ENCODE measurements at regions not wholly inside any gene's neighbourhood (a gene's known extent, or its start where the extent isn't known, plus 50 kb on each side); places are given as distances from the start of the nearest gene placed in this dataset.

DNA sequence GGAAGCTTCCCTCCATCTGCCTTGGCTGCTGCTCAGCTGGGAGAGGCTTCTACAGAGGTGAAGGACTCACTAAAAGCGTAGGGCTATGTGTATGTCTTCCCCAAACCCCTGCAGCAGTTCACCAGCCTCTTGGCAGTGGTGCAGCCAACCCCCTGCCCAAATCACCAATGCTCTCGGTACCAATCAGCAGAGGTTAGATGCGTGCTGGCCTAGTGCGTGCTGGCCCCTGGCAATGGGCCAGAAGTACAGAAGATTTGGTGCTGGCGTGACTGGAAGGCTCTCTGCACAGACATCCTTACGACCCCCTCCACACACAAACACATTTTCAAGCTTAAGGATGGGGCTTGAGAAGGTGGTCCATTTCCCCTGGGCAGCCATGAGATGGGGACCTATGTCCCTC is 79.0 kb downstream of the MRPL14 start:
- 0 out of 2 replicates have a peak, but pooled peaks cover 7% of the 10 kb centered on the region for H3K79me2 ChIP-seq (ENCODE audit: low read depth)

DNA sequence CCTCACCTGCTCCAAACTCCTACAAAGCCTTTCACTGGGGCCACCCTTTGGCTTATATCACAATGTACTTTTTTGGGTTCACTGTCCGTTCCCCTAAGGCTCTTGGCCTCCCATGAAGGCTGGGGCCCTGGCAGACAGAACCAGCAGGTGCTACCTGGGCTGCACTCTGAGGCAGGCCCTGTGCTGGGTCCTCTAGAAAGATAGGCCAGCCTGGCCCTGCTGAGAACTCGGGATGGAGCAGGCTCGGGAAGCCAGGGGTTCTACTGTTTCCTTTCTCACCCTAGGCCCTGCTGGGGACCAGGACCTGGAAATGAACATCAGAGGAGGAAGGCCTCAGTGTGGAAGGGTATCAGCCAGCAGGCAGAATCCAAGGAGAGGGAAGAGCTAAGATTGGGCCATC is 79.5 kb downstream of the MRPL14 start:
- no peak for DNase-seq
- Histone ChIP-seq H3K4me1 (replicated peaks; ENCODE audit: insufficient read depth) (peaks cover 83% of the 10 kb centered on the region), H3K27ac (peak overlapping the region; percentile 27; the same call in 1 of the 2 replicates), H3K27me3 (ENCODE audit: insufficient read depth, low read depth) (no peaks in the 10 kb centered on the region), H3K4me3 (no peak overlapping the region), H3K36me3 (ENCODE audit: low read depth) (no peaks in the 10 kb centered on the region), H2AFZ (no peak overlapping the region), H3K4me2 (peak overlapping the region; percentile 27), H3F3A (ENCODE audit: insufficient read depth, low read depth) (peaks cover 73% of the 10 kb centered on the region), H4K20me1 (ENCODE audit: insufficient read depth) (no peaks in the 10 kb centered on the region), H3K79me2 (ENCODE audit: low read depth) (0 out of 2 replicates have a peak, but pooled peaks cover 7% of the 10 kb centered on the region), H3K9me2 (ENCODE audit: insufficient read depth) (no peaks in the 10 kb centered on the region), H3K9me3 (ENCODE audit: insufficient read depth, low read depth) (no peaks in the 10 kb centered on the region)
- BruUV-seq (replicated peaks), result no TSS peak
- TF ChIP-seq, protein P1, sequence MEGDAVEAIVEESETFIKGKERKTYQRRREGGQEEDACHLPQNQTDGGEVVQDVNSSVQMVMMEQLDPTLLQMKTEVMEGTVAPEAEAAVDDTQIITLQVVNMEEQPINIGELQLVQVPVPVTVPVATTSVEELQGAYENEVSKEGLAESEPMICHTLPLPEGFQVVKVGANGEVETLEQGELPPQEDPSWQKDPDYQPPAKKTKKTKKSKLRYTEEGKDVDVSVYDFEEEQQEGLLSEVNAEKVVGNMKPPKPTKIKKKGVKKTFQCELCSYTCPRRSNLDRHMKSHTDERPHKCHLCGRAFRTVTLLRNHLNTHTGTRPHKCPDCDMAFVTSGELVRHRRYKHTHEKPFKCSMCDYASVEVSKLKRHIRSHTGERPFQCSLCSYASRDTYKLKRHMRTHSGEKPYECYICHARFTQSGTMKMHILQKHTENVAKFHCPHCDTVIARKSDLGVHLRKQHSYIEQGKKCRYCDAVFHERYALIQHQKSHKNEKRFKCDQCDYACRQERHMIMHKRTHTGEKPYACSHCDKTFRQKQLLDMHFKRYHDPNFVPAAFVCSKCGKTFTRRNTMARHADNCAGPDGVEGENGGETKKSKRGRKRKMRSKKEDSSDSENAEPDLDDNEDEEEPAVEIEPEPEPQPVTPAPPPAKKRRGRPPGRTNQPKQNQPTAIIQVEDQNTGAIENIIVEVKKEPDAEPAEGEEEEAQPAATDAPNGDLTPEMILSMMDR (conservative IDR thresholded peaks at IDR 0.05), result no peak
- no peak for TF ChIP-seq EZH2 (IDR thresholded peaks at IDR 0.05; ENCODE audit: low read depth)
- intact Hi-C loops (cut with micrococcal nuclease; ENCODE audit: unreplicated experiment), result no loop called here
- ChIA-PET POLR2A (ENCODE audit: unreplicated experiment) (no interaction called here), CTCF (no interaction called here)

More for the DNA sequence above, 79.0 kb downstream of the MRPL14 start:
- 0 out of 2 replicates have a peak overlapping the region, but pooled peaks have one; percentile 96 for H3K27ac ChIP-seq
- no peak for DNase-seq
- H3F3A ChIP-seq (ENCODE audit: insufficient read depth, low read depth), result peaks cover 73% of the 10 kb centered on the region
- H3K36me3 ChIP-seq (ENCODE audit: low read depth), result no peaks in the 10 kb centered on the region
- BruUV-seq (replicated peaks), result no TSS peak
- no peak overlapping the region for H3K4me3 ChIP-seq
- H2AFZ ChIP-seq, result no peak overlapping the region
- no peaks in the 10 kb centered on the region for H4K20me1 ChIP-seq (ENCODE audit: insufficient read depth)
- no peak for TF ChIP-seq EZH2 (IDR thresholded peaks at IDR 0.05; ENCODE audit: low read depth)
- TF ChIP-seq, protein P1 (conservative IDR thresholded peaks at IDR 0.05), result no peak
- H3K4me1 ChIP-seq (replicated peaks; ENCODE audit: insufficient read depth), result peaks cover 84% of the 10 kb centered on the region
- no peaks in the 10 kb centered on the region for H3K9me2 ChIP-seq (ENCODE audit: insufficient read depth)
- no peaks in the 10 kb centered on the region for H3K27me3 ChIP-seq (ENCODE audit: insufficient read depth, low read depth)
- POLR2A ChIA-PET (ENCODE audit: unreplicated experiment), result no interaction called here
- peak overlapping the region; percentile 62; the same call in 1 of the 2 replicates for H3K4me2 ChIP-seq
- CTCF ChIA-PET, result no interaction called here
- intact Hi-C loops (cut with micrococcal nuclease; ENCODE audit: unreplicated experiment), result no loop called here
- no peaks in the 10 kb centered on the region for H3K9me3 ChIP-seq (ENCODE audit: insufficient read depth, low read depth)

DNA sequence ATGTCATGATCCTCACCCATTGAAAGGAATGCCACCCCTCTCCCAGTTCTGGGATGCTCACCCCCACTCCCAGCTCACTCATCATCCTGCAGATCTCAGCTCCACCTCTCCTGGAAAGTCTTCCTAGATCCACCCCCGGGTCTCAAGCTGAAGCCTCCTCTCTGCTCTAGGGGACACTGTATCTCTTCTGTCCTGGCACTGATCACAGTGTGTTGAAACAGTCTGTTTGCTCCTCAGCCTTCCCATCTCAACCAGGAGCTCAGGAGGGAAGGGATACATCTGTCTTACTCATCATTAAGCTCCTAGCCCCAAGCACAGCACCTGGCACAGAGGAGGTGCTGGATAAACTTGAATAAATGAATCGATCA is 80.1 kb downstream of the MRPL14 start:
- Histone ChIP-seq H3K36me3 (ENCODE audit: low read depth) (no peaks in the 10 kb centered on the region), H3K27me3 (ENCODE audit: insufficient read depth, low read depth) (no peaks in the 10 kb centered on the region), H3K4me1 (replicated peaks; ENCODE audit: insufficient read depth) (peaks cover 83% of the 10 kb centered on the region), H2AFZ (no peak overlapping the region), H3K79me2 (ENCODE audit: low read depth) (0 out of 2 replicates have a peak, but pooled peaks cover 7% of the 10 kb centered on the region), H3K9me3 (ENCODE audit: insufficient read depth, low read depth) (no peaks in the 10 kb centered on the region), H3F3A (ENCODE audit: insufficient read depth, low read depth) (peaks cover 73% of the 10 kb centered on the region), H3K4me2 (peak overlapping the region; percentile 27), H3K9me2 (ENCODE audit: insufficient read depth) (no peaks in the 10 kb centered on the region), H3K4me3 (no peak overlapping the region), H4K20me1 (ENCODE audit: insufficient read depth) (no peaks in the 10 kb centered on the region), H3K27ac (peak overlapping the region; percentile 27)
- ChIA-PET CTCF (no interaction called here), POLR2A (ENCODE audit: unreplicated experiment) (interaction anchor here (0.6 kb wide), 1 partner anchor 10 kb away, joined by 3 read pairs; no protein-coding TSS in a partner anchor)
- no peak for TF ChIP-seq EZH2 (IDR thresholded peaks at IDR 0.05; ENCODE audit: low read depth)
- TF ChIP-seq, protein P1 (conservative IDR thresholded peaks at IDR 0.05), result no peak
- intact Hi-C loops (cut with micrococcal nuclease; ENCODE audit: unreplicated experiment), result no loop called here
- no peak for DNase-seq
- BruUV-seq (replicated peaks), result no TSS peak

Measured in PC-9 (cell line).